HG02759 (cell line): ENCODE measurements at regions not wholly inside any gene's neighbourhood (a gene's known extent, or its start where the extent isn't known, plus 50 kb on each side); places are given as distances from the start of the nearest gene placed in this dataset.

Experiments
- ATAC-seq: cut with Tn5 transposase; IDR thresholded peaks from one replicate; pipeline ENCODE4 v1.9.1; 2021; ENCODE audit warnings: mild to moderate bottlenecking, moderate library complexity; ENCODE audit not compliant: unreplicated experiment

DNA sequence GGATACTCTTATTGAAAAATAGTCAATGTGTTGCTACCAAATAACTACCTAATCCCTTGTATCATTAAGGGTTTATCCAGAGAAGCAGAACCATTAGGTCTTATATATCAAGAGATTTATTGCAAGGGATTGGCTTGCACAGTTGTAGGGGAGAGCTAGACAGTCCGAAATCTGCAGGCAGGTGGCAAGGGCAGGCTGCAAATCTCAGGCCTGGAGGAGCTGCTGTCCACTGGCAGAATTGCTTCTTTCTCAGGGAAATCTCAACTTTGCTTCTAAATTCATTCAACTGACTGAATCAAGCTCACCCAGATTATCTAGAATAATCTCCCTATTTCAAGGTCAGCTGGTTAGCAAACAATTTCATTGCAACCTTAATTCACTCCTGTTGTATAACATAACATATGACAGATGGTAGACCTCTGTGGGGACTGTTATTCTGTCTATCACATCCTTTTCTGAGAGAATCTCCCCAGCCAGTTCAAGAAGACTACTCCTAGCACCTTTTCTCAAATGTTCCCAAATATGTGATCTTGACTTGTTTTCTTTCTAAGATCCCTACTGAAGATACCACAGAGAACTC is 194.2 kb downstream of the NHLRC3 start:
- no peak for ATAC-seq

DNA sequence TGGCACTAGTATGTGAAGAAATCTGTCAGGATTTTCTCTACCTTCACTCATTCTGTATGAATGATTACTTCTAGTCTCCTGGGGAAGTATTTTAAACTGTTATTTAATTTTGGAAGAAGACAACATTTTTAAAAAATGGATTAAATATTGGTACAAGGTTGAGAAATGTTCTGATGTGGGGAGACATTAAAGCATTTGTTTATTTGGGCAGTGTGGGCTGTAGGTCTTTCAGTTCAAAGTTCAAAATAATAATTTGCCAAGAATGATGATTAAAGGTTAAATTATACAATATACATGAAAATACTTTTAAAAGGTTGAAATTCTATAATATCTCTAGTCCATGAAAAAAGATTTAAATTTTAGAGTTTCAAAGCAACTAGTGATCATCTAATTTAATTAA is 194.7 kb downstream of the NHLRC3 start:
- no peak for ATAC-seq

DNA sequence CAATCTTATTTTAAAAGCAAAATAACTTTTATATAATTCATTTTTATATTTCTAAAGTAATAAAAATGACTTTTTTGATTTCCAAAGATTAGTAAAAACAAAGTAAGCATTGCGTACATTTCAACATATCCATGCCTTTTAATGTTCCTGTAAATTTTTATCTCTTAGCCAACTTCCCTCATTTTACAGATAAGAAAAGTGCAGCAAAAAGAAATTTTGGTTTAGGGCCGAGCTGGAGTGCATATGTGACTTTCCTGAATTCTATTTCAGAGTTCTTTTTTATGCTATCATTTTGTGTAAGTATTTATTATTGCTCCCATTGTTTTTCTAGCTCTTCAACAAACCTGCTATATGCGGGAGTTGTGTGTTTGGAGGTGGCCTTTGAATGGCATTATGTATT is 195.3 kb downstream of the NHLRC3 start:
- ATAC-seq = no peak

DNA sequence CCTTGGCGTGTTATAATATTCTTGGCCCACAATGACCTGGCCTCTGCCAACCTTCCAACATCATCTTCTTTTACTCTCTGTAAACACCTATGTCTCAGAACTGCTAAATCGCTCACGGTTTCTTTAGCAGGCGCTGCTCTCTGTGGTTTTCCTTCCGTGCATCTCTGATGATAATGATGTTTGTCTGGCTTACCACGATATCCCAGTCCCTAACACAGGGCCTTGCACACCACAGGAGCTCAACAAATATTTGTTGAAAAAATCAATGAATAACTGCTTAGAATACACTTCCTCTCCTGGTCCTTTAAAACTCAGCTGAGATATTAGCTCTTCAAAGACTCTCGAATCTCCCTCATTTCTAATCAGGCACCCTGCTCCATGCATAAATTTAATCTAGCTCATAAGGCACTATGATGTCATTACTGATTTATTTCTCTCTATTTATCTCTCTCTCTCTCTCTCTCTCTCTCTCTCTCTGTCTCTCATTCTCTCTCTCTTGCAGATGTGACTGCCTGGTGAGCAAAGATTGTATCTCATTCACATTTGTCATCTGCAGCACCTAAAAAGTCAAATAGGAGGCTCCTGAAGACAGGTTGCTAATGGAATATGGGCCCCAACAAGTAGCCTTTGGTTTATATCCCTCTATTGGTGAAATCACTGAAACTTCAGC is 206.4 kb downstream of the NHLRC3 start:
- no peak for ATAC-seq

DNA sequence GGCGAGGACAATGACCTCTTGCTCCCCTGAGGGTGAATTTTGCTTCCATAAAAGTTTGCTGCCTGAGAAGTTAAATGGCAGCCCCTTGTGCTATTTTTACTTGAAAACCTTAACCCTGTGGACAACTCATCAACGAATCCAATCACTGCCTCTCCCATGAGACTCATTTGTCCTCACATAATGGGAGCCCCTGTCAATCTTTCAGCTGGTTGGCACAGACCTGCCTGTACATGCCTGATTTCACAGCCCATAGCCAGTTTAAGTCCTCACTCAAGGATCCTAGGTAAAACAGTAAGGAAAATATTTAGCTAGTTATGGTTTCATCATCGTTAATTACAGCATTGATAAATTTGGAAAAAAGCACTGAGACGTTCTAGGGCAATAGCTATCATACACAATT is 207.4 kb downstream of the NHLRC3 start:
- ATAC-seq = no peak

DNA sequence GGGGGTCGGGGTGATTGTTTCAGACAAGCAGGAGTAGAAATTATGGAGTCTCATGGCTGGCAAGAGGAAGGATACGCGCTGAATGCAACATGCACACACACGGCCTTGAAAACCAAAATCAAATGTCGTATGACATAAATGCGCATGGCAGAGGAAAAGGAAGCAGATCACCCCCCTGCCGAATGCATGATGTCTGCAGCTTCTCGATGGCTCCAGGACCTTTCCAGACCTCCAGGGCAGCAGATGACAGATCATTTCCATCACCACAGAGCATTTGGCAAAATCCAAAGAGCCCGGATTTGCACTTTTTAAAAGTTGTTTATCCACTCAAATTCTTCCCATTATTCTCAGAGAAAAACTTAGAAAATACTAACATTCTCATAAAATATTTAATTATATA is 211.7 kb downstream of the NHLRC3 start:
- ATAC-seq = no peak

DNA sequence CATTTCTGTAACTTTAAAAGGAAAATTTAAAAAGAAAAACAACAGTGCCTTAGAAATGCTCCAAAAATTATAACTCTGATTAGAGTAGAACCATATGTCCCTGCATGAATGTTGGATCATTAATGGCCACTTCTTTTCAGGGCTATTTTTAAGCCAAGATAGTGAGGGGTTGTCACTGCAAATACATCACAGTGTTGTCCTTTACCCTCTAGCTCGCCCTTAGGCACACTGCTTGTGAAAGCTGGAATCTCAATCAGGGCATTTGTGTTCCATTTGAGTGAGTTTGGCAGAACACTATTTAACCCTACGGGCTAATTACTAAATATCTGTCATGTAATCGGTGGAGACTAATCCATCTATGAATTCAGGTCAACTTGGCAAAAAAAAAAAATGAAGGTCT is 212.2 kb downstream of the NHLRC3 start:
- no peak for ATAC-seq

DNA sequence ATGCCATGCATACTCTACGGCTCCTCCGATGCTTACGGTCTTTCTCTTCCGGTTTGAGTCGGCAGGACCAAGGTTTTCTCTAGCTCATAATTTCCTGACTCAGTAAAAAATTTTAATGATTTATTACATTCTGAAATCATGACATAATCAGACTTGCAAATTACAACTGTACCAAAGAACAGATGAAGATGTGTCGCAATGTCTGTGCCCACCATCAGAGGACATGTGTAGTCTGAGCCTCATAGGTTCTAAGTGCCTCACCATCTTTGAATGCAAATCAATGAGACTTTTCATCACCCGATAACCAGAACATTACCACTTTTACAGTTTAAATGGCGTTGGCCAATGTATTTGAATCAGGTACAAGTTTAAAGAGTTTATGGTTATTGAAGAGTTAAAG is 213.1 kb downstream of the NHLRC3 start:
- ATAC-seq = no peak

DNA sequence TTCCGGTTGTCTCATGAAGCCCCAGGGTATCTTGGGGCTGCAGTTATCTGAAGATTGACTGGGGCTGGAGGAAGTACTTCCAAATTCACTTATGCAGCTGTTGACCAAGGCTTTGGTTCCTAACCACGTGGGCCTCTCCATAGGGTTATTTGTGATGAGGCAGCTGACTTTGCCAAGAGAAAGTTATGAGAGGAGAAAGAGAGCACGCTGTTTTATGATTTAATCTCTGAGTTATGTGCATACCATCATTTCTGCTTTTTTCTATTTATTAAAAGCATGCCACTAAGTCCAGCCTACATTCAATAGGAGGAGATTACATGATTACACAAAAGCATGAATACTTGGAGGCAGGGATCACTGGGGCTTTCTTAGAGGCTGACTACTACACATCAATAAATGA is 215.5 kb downstream of the NHLRC3 start:
- ATAC-seq = no peak

DNA sequence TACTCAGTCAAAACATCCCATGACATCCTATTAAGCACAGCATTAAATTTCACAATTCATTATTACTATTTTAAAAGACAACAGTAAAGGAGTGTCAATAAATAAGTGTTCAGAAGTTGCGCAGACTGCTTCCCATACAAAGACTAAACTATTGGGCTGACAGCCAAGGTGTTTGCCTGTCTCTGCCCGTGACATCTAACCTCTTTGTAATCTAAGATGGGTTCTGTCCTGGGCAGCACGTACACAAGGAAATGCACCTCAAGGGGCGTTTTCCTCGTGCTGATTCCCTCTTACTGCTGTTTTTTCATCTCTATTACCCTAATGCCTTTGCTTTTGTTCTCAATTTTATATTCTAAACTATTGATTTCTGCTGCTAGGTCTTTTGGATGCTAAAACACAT is 216.3 kb downstream of the NHLRC3 start:
- ATAC-seq = no peak

DNA sequence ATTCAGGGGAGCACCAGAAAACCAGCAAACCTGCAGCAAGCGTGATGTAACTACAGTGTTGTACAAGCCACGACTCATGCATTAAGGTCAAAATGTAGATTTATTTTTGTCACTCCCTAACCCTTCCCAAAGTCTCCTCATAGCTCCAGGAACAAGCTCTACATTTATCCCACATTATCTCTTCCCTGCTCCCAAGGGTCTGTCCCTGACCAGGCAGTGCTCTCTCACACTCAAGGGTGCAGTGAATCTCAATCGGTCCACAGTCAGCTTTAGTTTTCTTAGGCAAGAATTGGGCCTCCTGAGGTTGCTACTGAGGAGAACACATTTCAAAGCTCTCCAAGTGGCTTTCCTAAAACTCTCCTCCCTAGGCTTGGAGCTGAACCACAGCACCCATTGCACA is 219.4 kb downstream of the NHLRC3 start:
- no peak for ATAC-seq

DNA sequence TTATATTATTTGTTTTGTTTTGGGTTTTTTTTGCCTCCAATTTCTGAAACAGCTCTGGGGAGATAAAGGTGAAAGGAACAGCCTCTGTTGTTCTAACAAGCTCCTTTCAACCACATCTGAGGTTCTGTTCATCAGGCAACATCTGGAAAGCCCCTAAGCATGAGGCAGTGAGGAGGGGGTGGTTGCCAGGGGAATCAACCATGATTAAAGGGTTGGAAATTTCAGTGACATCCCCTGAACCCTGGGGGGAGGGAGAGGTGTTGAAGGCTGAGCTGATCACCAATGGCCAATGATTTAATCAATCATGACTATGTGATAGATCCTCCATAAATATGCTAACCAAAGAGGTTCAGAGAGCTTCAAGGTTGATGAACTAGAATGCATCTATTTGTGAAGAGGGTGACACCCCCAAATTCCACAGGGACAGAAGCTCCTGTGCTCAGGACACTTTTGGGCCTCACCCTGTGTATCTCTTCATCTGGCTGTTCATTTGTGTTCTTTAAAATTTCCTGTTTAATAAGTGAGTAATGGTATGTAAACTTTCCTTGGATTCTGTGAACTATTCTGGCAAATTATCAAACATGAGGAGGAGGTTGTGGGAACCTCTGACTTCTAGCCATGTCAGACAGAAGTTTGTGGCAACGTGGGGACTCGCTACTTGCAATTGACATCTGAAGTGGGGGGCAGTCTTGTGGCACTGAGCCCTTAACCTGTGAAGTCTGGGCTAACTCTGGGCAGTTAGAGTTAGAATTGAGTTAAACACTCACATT is 221.3 kb downstream of the NHLRC3 start:
- peak; percentile 78 for ATAC-seq

DNA sequence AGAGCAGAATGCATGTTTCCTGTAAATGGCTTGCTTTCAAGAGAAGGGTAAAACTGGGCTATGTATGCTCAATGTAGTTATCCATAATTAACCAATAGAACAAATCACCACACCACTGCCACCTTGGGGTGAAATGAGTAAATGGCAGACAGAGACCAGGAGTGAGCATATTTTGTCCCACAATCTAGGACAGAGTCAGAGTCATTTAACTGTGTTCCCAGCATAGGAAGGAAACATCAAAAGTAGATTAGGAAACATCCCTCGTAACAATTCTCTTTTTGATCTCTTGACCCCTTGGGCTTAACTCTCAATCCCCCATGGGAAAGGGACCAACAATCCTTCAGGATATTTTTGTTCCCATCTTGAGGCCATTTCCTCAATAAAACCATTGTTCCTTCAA is 224.8 kb downstream of the NHLRC3 start:
- ATAC-seq = peak; percentile 79

DNA sequence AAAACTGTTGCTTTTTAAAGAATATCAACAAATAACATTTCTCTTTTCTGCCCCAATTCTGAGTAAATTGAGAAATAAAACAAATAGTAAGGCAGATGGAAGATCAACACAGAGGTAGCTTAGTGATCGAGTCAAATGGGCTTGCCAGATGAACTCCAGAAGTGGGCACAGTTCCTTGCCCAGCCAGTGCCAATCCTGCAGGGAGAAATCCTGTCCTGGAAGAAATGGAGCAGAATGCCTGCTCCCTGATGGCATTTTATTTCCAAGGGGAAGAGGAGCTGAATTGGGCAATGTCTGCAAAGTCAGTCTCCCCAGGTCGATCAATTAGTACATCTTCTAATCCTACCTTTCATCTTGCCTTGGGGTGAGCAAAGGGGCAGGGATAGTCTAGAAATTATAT is 225.3 kb downstream of the NHLRC3 start:
- ATAC-seq = no peak

DNA sequence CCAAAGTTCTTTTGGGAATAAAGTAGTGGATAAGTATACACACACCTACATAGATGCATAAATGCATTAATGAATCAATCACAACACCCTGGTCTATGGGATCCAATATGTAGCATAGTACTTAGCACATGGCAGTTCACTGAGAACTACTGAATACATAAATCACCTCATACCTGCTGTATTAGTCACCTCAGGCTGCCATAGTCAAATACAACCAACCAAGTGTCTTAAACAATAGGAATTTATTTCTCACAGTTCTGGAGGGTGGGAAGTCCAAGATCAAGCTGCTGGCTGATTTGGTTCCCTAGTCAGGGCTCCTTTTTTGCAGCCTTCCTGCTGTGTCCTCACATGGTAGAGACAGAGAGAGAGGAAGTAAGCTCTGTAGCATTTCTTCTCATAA is 228.2 kb downstream of the NHLRC3 start:
- ATAC-seq = no peak

DNA sequence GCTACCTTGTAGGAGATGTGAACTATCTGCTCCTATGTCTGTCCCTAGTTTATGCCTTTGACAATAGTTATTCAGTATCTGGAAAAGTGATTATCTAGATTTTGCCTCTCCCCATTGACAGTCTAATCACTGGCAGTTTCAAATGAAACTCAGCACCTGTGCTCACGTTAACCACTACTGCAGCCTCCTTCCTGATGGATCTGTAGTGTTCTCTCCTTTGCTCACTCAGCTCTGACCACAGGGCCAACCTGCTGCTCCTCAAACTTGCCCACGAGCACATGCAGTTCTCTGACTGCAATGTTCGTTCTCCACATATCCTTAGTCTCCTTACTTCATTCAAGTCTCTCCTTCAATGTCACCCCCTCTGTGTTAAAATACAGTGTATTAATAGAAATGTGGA is 230.1 kb downstream of the NHLRC3 start:
- ATAC-seq = no peak

DNA sequence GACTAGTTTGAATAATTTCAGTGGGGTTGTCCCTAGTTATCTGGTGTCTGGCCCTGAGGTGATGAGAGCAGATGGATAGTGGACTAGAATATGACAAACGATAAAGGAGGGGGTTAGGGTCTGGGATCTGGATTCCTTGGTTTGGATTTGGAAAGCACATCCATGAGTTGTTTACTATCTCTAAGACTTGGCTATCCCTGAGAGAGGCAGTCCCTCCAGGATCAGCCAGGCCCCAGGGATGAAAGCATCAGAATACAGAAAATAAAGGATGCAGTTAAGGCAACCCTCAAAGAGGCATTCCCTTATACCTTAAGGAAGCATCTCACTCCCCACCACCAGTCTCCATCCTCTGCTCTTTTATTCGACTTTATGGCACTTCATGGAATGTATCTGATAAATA is 230.7 kb downstream of the NHLRC3 start:
- ATAC-seq = no peak

DNA sequence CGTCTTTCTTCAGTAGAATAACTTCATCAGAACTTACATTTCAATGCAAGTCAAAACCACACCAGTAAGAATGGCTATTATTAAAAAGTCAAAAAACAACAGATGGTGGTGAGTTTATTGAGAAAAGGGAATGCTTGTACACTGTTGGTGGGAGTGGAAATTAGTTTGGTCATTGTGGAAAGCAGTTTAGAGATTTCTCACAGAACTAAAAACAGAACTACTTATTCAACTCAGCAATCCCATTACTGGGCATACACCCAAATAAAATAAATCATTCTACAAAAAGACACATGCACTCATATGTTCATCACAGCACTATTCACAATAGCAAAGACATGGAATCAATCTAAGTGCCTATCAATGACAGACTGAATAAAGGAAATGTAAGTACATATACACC is 231.2 kb downstream of the NHLRC3 start:
- no peak for ATAC-seq

DNA sequence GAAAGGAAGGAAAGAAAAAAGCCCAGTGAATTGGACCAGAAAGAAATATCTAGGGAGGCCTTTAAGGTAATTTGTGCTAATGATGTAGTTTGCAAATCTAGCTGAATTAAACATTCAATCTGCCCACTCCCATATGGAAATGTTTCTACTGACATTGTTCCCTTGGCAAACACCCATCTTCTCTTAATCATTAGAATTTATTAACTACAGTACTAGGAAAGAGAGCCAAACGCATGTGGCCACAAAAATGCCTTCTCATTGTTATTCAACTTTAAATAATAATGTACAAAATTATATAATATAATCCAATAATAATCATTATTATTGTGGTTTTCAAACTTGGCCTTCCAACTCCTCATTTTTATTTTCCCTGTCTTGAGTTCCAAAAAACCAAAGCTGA is 234.7 kb downstream of the NHLRC3 start:
- no peak for ATAC-seq

DNA sequence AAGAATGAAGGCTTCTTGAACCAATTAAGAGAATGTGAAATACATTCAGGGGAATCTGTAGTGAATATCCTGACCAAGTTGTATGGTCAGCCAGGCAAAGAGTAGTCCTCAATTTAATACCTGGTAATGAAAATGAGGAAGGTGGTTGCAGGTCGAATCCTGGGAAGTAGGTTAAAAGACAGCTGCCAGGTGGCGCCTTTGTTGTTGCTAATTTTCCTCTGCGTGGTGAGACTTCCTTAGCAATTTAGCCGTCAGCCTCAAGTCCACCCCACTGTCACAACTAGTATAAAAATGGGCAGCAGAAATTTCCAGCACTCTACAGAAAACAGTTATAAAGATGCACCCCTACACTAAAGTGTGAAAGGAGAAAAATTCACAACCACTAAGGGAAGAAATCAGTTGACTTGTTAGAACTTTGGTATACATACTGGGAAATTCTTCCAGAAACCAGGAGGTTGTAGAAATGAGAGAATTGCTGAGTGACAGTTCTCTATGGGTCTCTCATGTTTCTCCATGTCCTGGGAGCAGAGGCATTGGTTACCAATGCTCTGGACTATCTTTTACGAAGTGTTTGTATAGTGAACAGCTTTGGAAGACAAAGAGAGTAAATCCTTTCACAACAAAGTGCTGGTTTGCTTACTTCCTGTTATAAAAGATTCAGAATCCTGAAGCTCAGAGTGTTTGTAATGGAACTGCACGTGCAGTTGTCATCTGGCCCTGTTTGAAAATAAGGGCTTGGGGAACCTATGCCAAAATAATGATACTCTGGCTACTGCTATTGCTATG is 235.9 kb downstream of the NHLRC3 start:
- no peak for ATAC-seq

DNA sequence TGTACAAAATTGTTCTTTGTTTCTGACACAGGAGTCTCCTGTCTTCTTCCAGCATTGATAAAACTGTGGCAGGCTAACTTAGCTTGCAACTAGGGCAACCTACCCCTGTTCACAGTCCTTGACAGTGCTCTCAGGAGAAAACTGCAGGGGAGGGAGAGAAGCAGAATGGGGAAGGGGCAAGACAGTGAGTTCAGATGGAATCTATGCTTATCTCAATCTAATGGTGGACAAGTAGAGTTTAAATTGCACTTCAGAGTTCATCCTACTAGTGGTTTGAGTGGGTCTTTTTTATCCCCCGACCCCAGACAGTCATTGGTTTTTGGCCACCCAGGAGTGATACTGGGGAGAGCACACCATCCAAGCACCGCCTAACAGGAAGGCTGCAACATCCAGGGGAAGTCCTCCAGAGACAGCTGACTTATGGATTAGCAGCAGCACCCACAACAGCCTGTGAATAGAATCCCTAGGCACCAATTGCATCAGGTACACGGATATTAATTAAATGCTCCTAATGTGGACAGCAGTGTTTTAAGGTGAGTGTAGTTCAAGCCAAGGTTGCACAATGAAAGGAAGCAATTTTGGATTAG is 236.6 kb downstream of the NHLRC3 start:
- no peak for ATAC-seq
